ENCODE measurements at regions not wholly inside any gene's neighbourhood (a gene's known extent, or its start where the extent isn't known, plus 50 kb on each side); places are given as distances from the start of the nearest gene placed in this dataset.
"Not testable (repeated sequence)": the region's sequence is repeated elsewhere in the genome, so short reads cannot be mapped to it uniquely, and the experiment has no call there.

DNA sequence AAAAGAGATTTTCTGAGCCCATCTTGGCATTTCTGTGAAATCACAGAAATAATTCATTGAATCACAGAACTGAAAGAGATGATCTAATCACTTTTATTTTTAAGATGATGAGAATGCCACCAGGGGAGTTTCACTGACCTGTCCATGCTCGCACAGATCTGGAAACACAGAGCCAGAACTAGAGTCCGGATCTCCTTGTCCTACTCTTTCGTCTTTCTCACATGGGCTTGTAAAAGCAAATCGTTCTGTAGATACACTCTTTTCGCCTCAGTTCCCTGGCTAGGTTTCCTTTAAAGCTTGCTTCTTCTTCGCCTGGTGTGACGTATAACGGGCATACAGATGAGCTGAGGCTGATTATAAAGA lies 122.5 kb upstream of the SPRED1 start:
- no peak for DNase-seq

DNA sequence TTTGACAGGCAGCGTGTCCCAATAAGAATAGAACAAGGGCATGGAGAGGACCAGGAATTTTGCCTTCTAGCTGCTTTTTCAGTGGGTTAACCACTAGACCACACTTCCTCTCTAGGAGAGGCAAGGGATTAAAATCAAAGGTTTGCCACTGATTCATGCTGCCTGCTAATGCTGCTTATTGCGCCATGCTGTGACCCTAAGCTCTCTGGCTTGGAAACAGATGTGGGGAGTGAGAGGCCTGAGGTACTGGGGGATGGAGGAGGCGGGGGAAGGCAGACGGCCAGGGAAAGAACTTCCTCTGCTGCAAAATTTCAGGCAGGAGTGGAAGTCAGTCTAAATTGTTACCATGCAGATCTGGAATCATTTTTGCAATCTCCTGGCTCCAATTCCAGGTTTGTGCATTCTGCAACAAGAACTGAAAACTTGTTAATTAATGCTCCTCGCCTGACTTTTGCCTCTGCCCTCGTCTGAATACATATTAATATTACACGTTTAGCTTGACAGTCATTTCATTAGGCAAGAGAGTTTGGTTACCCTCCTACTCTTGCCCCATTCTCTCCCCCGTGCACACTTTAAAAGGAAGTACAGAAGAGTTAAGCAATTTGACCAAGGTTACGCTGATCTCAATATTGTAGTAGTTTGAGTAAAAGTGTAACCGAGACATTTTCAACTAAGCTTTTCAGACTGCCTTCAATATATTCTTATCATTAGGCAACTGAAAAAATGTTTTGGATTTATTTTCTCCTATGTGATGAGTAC lies 121.7 kb upstream of the SPRED1 start:
- no peak for DNase-seq

DNA sequence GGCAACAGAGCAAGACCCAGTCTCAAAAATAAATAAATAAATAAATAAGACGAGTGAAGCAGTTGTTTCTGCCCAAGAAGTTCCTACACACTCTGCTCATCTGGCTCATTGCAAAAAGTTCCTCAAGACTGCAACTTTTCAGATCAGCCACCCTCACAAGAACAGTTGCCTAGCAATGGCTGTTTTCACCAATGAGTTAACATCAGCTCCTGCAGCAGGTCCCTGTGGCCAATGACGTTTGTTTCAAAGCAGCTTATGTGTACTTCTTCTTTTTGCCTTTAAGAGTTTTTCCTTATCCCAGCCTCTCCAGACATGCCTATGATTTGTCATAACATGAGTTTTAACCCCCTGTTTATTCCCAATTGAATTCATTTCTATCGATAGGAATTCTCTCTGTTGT lies 118.4 kb upstream of the SPRED1 start:
- DNase-seq = no peak

DNA sequence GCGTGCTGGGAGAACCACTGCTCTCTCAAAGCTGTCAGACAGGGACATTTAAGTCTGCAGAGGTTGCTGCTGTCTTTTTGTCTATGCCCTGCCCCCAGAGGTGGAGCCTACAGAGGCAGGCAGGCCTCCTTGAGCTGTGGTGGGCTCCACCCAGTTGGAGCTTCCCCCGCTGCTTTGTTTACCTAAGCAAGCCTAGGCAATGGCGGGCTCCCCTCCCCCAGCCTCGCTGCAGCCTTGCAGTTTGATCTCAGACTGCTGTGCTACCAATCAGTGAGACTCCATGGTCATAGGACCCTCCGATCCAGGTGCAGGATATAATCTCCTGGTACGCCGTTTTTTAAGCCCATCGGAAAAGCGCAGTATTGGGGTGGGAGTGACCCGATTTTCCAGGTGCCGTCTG lies 110.4 kb upstream of the SPRED1 start:
- DNase-seq = not testable (repeated sequence)

DNA sequence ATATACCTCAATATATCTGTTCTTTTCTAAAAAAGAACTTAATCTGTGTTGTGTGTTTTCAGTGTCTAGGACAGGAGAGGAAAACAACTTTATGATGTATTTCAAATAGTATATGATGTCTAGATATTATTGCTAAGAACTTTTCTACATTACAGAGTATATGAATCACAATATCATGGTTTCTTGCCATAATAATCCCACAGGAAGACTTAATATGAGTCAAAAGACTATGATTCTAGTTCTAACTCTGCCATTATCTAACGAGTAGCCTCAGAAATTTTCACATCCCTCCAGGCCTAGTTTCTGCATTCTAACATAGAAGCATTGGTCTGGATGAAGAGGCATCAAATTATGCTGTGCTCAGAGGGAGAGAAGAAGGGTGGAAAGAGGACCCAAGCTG lies 107.7 kb upstream of the SPRED1 start:
- no peak for DNase-seq

DNA sequence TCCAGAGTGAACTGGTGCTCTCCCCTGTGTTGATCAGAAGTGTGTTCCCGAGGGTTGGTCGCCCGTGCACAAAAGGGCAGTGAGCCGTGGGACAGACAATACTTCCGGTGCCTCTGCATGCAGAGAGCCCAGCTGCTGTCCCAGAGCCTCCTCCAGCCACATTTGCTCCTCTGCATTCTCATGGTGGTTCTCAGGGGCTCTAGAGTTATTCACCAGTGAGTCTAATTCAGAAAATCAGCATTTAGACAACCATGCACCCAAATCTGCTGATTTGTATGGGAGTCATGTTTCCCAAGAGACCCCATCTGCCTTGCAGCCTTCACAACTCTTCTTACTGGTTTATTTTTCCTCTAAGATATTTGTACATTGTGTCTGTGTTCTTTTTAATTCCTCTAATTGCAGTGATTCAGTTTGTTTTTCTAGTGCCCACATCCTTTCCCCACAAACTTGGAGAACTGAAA lies 107.0 kb upstream of the SPRED1 start:
- no peak for DNase-seq

DNA sequence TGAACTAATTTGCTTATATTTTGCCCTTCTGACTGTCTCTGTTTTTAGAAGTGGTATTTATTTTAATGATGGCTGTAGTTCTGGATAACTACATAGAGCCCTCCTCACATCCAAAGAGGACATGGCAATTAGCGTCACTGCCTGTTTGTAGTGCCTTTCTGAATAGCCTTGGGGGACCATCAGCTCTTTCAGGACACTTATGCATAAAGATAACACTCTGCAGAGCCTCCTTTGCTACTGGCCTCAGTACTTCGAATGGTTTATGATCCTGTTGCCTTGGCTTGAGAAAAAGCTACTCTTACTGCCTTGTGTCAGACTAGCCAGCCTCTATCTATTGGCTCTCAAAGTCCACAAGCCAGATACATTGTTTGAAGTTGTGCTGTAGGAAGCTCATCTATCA lies 105.4 kb upstream of the SPRED1 start:
- DNase-seq = no peak

DNA sequence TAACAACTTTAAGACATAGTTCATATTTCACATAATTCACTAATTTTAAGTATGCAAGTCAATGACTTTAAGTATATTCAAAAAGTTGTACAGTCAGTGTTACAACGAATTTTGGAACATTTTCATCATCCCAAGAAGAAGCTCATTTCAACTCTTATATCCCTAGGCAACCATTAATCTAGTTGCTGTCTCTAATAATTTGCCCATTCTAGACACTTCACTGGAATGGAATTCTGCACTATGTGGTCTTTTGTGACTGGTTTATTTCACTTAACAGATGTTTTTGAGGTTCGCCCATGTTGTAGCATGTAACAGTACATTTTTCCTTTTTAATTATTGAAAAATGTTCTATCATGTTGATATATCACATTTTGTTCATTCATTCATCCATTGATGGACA lies 104.2 kb upstream of the SPRED1 start:
- no peak for DNase-seq

DNA sequence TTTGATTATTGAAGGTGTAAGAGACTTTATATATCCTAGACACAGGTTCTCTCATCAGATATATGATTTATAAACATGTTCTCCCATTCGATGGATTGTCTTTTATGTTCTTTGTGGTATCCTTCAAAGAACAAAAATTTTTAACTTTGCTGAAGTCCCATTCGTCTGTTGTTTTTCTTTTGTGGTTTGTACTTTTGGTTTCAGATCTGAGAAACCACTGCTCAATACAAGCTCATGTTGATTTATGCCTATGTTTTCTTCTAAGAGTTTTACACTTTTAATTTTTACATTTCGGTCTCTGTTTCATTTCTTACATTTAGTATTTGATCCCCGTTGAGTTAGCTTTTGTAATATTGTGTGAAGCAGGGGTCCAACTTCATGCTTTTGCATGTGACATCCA lies 103.3 kb upstream of the SPRED1 start:
- DNase-seq = no peak

DNA sequence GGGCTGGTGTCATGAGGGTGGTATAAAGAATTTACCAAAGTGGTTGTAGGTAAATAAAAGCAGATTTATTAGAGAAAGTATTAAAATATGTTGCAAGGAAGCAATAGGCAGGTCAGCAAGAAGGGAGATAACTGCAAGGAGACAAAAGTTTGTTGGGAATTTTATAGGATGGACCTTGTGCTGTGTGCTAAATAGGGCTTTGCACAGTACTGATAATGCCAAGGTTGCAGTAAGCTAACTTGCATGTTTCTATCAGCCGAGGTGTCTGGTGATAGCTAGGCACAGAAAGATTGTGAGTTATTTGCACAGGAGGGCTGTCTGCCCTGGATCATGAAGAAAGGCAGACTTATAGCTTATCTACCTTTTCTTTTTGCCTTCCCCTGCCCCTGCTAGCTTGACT lies 102.5 kb upstream of the SPRED1 start:
- no peak for DNase-seq

DNA sequence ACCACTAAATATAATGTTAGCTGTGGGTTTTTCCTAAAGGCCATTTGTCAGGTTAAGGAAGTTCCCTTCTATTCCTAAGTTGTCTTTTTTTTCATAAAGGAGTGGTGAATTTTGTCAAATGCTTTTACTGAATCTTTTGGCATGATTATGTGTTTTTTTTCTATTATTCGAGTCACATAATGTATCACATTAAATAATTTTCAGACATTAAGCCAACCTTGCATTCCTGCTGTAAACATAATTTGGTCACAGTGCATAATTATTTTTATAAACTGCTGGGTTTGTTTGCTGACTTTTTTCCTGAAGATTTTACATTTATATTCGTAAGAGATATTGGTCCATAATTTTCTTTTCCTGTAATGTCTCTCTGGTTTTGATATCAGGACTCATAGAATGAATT lies 101.8 kb upstream of the SPRED1 start:
- DNase-seq = no peak

DNA sequence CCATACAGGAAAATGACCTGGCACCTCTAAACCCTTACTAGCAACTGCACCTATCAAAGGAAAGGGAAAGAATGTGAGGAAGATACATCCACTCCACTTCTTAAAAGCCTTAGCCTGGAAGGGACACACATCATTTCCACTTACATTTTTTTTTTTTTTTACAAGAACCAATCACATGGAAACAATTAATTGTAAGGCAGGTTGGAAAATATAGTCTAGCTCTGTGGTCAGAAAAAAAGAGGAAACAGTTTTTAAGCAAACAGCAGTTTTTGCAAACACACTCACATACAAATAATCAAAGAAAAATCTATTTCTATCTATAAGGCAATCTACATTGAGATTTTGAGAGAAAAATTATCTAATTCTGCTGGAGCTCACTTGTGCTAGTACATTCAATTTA lies 98.9 kb upstream of the SPRED1 start:
- no peak for DNase-seq

DNA sequence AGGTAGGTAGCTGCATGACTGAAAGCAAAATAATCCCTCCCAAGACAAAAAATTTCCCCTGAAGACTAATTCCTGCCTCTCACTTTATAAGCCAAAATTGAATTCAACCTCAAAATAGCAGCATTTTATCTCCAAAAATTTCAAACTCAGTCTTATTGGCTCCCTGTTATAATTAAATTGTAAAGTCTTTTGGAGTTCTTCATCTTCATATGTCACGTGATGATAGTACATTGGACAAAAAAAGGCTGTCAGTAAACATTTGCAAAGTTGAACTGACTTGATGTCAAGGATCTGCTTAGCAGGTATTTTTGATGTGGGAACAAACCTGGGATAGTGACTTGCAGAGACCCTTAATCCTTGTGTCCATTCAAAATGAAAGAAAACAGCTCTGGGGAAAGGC lies 98.4 kb upstream of the SPRED1 start:
- DNase-seq = no peak

DNA sequence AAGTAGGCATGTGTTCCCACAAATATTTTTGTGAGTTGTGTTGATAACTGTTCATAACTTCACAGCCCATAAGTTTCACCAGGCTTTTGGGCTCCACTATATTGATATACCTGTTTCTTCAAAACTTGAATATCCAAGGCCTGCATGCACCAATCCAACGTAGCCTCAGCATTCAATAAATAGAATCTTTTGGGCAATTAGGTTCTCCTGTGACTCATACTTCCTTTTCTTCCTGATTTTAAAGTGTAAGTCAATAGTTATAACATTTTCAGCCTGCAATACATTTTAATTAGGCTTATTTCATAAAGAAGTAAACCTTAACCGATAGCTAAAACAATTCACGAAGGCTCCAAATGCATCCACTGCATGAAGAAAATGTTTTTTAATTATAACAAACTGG lies 97.8 kb upstream of the SPRED1 start:
- no peak for DNase-seq

DNA sequence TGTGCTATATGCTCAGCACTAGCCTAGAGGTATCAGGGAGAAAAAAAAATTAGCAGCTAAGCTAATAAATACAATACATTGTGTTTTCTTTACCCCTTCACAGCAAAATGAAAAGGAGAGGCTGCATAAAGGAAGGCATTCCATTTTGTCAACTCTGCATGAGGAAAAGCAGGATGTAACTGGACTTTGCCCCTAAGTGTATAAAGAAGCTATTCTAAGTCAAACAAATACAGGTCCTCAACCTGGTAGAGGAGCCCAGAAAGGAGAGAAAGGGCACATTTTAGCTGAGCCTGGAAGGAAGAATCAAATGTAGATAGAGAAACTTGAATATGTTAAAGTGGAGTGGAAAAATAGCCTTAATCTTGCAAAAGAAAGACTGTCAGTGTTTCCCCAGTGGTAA lies 89.0 kb upstream of the SPRED1 start:
- no peak for DNase-seq

DNA sequence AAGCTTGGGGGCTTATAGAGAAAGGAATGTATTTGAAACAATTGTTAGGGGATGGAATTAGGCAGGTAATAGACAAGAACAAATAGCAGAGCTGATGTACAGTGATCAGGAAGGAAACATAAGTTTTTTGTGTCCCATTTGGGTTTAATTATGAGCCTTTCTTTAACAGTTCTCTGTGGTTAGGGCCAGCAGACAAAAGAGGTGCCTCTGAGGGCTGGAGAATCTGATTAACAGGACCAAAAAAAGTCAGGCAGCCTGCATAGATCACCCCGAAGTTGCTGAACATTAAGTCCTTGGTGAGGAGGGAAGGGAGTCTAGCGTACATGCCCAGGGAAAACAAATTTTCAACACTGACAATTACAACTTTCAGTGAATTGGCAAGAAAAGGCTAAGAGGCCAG lies 88.6 kb upstream of the SPRED1 start:
- no peak for DNase-seq

DNA sequence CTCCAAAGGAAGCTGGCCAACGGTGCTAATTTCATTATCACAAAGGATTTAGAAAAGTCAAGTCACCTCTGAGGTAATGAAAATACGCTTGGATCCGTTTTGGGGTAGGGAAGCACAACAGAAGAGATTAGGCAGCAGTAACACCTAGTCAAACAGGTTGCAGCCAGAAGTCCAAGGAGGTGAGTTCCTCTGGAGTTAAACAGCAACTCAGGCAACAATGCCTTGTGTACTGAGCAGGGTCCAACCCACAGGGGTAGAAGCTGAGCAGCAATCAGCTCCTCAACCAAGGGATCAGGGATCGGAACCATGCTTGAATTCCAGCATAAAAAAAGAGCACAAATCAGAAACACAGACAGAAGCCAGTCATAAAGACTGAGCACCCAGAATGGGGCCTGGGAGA lies 88.1 kb upstream of the SPRED1 start:
- no peak for DNase-seq

DNA sequence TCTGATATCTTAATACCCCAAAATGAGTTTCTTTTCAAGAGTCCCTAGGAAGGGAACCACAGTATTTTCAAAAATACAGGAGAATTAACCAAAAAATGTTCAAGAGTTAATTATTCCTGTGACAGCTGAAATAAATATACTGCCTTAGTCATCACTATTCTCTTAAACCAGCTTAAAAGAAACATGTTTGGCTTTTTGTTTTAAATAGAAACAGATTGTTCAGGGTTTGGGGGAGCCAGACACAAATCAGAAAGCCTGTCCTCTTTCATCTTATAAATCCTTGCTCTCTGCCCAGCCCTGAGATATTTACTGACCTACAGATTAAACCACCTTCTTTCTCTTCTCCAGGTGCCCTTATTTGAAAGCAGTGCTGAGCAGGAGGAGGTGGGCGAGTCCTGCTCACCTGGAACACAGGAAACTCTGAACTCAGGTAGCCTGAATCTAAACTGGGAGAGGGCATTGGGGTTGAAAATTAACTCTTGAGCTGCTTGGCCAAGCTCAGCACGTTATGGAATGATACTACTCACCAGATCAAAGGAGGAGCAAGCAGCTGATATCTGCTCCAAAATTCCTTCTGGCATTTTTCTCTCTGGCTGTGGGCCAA lies 84.1 kb upstream of the SPRED1 start:
- DNase-seq = no peak

DNA sequence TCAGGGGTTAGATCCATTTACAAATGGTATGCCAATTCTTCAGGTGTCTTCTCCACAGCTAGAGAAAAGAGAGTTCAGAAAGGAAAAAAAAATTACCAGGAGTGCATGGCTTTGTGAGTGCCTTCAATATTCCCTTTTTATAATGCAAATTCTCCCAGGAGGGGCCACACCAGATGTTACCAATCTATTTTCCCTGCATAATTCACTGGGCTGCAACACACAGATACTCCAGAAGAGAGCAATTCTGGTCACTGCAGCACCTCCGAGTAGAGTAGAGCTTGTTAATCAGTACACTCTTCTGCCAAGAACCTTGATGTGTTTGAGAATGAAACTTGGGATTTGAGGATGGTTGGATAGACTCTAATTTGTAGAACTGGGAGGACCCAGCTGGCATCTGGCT lies 80.7 kb upstream of the SPRED1 start:
- DNase-seq = no peak

DNA sequence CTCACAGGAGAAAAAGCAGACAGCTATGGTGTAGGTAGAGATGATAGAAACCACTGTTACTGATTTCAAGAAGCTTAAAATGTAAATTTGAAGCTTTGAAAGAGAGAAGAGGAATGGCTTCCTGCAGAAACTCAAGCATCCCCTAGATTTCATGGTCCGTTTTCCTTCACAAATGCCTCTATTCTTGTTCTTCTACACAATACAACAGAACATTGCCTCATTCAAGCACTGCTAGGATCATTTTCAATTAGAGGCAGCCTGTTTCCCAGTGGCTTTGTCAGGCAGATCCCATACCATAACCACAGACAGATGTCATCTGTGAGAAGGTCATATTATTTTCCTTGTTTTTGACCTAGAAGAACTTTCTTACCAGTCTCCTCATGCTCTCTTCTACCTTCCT lies 77.9 kb upstream of the SPRED1 start:
- DNase-seq = no peak

DNA sequence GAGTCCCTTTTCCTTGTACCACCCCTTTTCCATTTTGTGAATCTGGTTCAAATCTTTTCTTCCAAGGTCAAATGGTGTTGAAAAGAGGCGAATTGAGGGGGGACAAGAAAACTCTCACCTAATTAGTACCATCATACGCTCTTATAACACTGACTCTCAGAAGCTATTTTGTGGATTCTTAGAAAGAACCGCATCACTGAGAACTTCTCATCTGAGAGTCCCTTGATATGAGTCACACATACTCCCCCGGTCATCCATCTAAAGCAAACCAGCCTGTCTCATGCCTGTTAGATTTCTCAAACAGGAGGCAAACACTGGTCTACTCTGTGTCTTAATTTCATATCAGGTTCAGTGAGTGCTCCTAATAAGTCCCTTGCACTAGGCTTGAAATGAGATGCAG lies 76.5 kb upstream of the SPRED1 start:
- DNase-seq = no peak

DNA sequence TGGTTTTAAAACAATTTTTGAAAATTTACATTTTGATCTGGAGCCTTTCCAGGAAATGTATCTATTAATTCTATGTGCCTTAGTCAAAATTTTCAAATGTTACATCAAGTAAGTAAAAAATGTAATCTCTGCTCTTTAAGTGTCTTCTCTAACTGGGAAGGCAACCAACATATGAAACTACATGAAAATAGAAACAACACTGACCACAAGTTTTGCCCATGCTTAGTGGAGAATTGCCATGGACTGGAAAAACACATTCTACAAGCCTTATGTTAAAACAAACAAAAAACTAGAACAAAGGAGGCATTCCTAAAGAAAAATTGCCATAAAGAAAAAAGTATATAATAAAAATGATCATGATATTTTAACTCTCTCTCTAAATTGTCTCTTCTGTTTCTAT lies 75.9 kb upstream of the SPRED1 start:
- no peak for DNase-seq

DNA sequence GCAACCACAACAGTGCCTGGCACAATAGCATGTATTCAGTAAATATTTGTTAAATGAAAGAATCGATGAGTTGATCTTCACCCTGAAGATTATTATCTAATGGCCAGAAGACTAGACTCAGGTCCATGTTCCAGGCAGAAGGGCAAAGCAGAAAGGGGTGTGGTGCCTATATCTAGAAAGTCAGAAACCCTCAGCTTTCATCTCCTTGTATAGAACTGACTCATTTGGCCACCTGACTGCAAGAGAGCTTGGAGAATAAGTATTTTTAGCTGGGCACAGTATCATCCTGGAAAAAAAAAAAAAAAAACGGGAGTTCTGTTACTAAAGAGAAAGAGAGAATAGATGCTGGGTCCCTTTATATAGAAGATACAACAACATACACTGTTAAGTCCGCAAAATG lies 69.7 kb upstream of the SPRED1 start:
- DNase-seq = no peak

DNA sequence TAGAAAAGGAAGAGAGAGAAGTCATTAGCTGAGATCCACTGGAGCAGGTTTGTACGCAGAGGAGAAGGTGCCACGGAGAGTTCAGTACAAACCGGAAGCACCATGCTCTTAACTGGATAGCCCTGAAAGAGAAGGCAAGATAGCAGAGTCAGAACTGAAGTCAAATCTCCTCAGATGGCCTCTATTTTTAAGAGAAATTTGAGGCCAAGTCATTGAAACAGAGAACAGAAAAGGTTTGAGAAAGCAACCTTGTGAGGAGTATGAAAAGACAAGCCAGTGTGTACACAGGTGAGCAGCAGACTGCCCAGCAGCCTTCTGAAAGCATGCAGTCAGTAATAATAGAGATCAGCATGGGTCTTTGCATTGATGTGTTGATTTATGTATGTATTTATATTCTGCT lies 66.1 kb upstream of the SPRED1 start:
- no peak for DNase-seq

DNA sequence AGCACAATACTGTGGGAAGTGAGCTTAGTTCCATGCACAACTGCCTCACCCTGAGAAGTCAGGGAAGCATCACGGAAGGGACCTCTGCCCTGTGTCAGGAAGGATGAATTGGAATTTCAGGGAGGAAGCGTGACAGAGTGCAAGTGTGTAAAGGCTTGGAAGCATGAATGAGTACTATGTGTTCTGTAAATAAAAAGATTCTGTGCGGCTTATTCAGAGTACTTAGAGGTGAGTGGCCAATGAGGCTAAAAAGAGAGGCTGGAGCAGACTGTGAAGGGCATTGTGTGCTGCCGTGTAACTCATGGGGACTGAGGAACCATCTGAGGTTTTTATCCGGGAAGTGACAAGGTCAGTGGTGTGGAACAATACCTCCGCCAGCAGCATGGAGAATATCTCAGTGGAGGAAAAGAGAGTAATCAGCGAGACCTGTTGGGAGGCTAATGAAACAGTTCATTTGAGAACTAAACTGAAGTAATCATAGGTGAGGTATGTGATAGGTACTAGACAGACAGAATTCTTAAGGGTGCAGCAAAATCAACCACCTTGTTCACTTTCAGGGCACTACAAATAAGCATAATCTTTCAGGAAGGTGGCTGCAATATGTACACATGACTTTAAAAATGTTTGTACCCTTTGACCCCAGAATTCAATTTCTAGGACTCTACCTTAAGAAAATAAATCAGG lies 64.9 kb upstream of the SPRED1 start:
- no peak for DNase-seq
